IMR-90 (cell line): ENCODE measurements at regions not wholly inside any gene's neighbourhood (a gene's known extent, or its start where the extent isn't known, plus 50 kb on each side); places are given as distances from the start of the nearest gene placed in this dataset.

Experiments
- BHLHE40 ChIP-seq: fragments of 150-350 bp; IDR thresholded peaks from 2 replicates; pipeline ENCODE4 v1.6.1; 2016; ENCODE audit warnings: mild to moderate bottlenecking, low read depth, low read length
- CHD1 ChIP-seq: IDR thresholded peaks from 2 replicates; pipeline ENCODE4 v1.6.1; 2012; ENCODE audit warnings: low read depth, low read length, improper control_type of control experiment
- FOS ChIP-seq: fragments of 150-350 bp; IDR thresholded peaks from 2 replicates; pipeline ENCODE4 v1.6.1; 2016; ENCODE audit warnings: low read depth, low read length
- MXI1 ChIP-seq: IDR thresholded peaks from 2 replicates; pipeline ENCODE4 v1.6.1; 2012; ENCODE audit warnings: low read depth, mild to moderate bottlenecking, low read length, moderate library complexity, borderline replicate concordance
- NFE2L2 ChIP-seq: fragments of 150-350 bp; IDR thresholded peaks from 2 replicates; pipeline ENCODE4 v1.6.1; 2016; ENCODE audit warnings: low read depth, mild to moderate bottlenecking, low read length
- POLR2A ChIP-seq: IDR thresholded peaks from 2 replicates; pipeline ENCODE4 v1.6.1; 2012; ENCODE audit warnings: mild to moderate bottlenecking, low read depth, low read length
- RAD21 ChIP-seq: IDR thresholded peaks from 2 replicates; pipeline ENCODE4 v1.6.1; 2012; ENCODE audit warnings: low read length, improper control_type of control experiment
- RCOR1 ChIP-seq: IDR thresholded peaks from 2 replicates; pipeline ENCODE4 v1.6.1; 2012; ENCODE audit warnings: mild to moderate bottlenecking, low read length, improper control_type of control experiment; ENCODE audit not compliant: insufficient replicate concordance
- RFX5 ChIP-seq: IDR thresholded peaks from 2 replicates; pipeline ENCODE4 v1.8.0; 2012; ENCODE audit warnings: low read depth, mild to moderate bottlenecking, low read length, moderate library complexity
- SMC3 ChIP-seq: fragments of 150-350 bp; IDR thresholded peaks from 2 replicates; pipeline ENCODE4 v1.6.1; 2016; ENCODE audit warnings: low read depth, mild to moderate bottlenecking, antibody characterized with exemption, low read length, moderate library complexity
- TF ChIP-seq, protein P1 (sequence below): conservative IDR thresholded peaks from 2 replicates; pipeline ENCODE4 v1.5.1; 2012; ENCODE audit warnings: mild to moderate bottlenecking, low read depth, low read length, improper control_type of control experiment

DNA sequence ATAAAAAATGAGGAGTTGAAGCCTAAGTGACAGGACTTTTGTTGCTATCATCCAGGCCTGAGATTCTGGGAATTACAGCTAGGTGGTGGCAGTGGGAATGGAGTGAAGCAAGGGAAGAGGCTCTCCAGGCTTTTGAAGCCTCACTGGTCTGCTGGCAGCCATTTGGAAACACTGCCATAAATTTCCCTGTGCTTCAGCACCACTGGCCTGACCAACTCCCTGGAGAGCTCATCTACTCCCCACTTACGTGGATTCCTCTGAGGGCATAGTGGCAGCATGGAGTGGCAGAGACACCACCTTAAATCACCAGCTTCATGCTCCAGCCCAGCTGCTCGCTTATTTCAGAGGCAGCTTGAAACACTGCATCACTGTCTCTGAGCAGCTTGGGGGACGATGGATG, 518.2 kb downstream of the TLR4 start:
- TF ChIP-seq MXI1: no peak
- TF ChIP-seq, protein P1, sequence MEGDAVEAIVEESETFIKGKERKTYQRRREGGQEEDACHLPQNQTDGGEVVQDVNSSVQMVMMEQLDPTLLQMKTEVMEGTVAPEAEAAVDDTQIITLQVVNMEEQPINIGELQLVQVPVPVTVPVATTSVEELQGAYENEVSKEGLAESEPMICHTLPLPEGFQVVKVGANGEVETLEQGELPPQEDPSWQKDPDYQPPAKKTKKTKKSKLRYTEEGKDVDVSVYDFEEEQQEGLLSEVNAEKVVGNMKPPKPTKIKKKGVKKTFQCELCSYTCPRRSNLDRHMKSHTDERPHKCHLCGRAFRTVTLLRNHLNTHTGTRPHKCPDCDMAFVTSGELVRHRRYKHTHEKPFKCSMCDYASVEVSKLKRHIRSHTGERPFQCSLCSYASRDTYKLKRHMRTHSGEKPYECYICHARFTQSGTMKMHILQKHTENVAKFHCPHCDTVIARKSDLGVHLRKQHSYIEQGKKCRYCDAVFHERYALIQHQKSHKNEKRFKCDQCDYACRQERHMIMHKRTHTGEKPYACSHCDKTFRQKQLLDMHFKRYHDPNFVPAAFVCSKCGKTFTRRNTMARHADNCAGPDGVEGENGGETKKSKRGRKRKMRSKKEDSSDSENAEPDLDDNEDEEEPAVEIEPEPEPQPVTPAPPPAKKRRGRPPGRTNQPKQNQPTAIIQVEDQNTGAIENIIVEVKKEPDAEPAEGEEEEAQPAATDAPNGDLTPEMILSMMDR: no peak
- TF ChIP-seq RAD21: no peak
- no peak for TF ChIP-seq BHLHE40
- no peak for TF ChIP-seq NFE2L2
- no peak for TF ChIP-seq POLR2A
- TF ChIP-seq CHD1: no peak
- no peak for TF ChIP-seq RCOR1
- no peak for TF ChIP-seq RFX5
- no peak for TF ChIP-seq FOS
- TF ChIP-seq SMC3: no peak
